Gastrocnemius medialis (tissue), 4 donors: ENCODE measurements at regions not wholly inside any gene's neighbourhood (a gene's known extent, or its start where the extent isn't known, plus 50 kb on each side); places are given as distances from the start of the nearest gene placed in this dataset.

Source experiments
- CTCF ChIP-seq, 5 experiments: fragments of 450-650 bp in 3 of 5; fragments of 200-600 bp in 2 of 5; sonication (generic) in 2 of 5; IDR thresholded peaks in 4 of 5; conservative IDR thresholded peaks in 1 of 5; 1 replicate in 4 of 5; 2 replicates in 1 of 5; pipeline ENCODE4 v1.5.1; 2016 to 2019; ENCODE audit warnings: antibody characterized with exemption in 5 of 5, mild to moderate bottlenecking in 3 of 5, moderate library complexity in 3 of 5
- POLR2A ChIP-seq, 2 donors: fragments of 450-650 bp; IDR thresholded peaks; one replicate each; pipeline ENCODE4 v1.6.1; 2017; ENCODE audit warnings: antibody characterized with exemption in 2 of 2, mild to moderate bottlenecking in 2 of 2, moderate library complexity in 2 of 2

- TF ChIP-seq CTCF (IDR thresholded peaks at IDR 0.05 in 4 of 5, conservative IDR thresholded peaks at IDR 0.05 in 1 of 5) (no peak), POLR2A (IDR thresholded peaks at IDR 0.05) (no peak)
Observed at GRCh38 chr10:33478675-33479125, 144.2 kb upstream of the NRP1 start.
